Neural progenitor cell (in vitro differentiated cells): ENCODE measurements at regions not wholly inside any gene's neighbourhood (a gene's known extent, or its start where the extent isn't known, plus 50 kb on each side); places are given as distances from the start of the nearest gene placed in this dataset.

ENCODE experiments used
- CTCF ChIP-seq: fragments of 200-600 bp; sonication (generic); IDR thresholded peaks from 2 replicates; pipeline ENCODE4 v1.5.1; 2017; ENCODE audit warnings: antibody characterized with exemption, mild to moderate bottlenecking
- EZH2 ChIP-seq: fragments of 200-600 bp; sonication (generic); IDR thresholded peaks from 2 replicates; pipeline ENCODE4 v1.6.1; 2017; ENCODE audit warnings: antibody characterized with exemption, mild to moderate bottlenecking, moderate library complexity
- EZH2phosphoT487 ChIP-seq: fragments of 200-600 bp; sonication (generic); IDR thresholded peaks from 2 replicates; pipeline ENCODE4 v1.6.1; 2017; ENCODE audit warnings: antibody characterized with exemption

- peak; percentile 33 for TF ChIP-seq CTCF
- no peak for TF ChIP-seq EZH2phosphoT487
- no peak for TF ChIP-seq EZH2
Observed at GRCh38 chr3:75042941-75043340, 428.5 kb upstream of the CNTN3 start.
